GM12891 (cell line): ENCODE measurements at regions not wholly inside any gene's neighbourhood (a gene's known extent, or its start where the extent isn't known, plus 50 kb on each side); places are given as distances from the start of the nearest gene placed in this dataset.

Source experiments
- DNase-seq: peaks from one replicate; pipeline ENCODE4 v3.0.0; 2011; ENCODE audit warnings: low spot score; ENCODE audit not compliant: insufficient read length
- FAIRE-seq: peaks from 2 replicates; lab custom pipeline; 2011; peaks lifted over from hg19 to GRCh38; lab: Jason Lieb, UNC
- PAX5 ChIP-seq: IDR thresholded peaks from 2 replicates; pipeline ENCODE4 v1.6.1; 2011; ENCODE audit warnings: low read length, moderate library complexity, mild to moderate bottlenecking; ENCODE audit not compliant: insufficient read depth, severe bottlenecking
- POLR2A ChIP-seq: IDR thresholded peaks from 2 replicates; pipeline ENCODE4 v1.6.1; 2011; ENCODE audit warnings: low read depth, low read length, control low read depth
- POLR2AphosphoS5 ChIP-seq: IDR thresholded peaks from 2 replicates; pipeline ENCODE4 v1.6.1; 2011; ENCODE audit warnings: low read depth, low read length, control low read depth
- POU2F2 ChIP-seq: IDR thresholded peaks from 2 replicates; pipeline ENCODE4 v1.6.1; 2011; ENCODE audit warnings: low read depth, mild to moderate bottlenecking, control low read depth, low read length, moderate library complexity
- SPI1 ChIP-seq: IDR thresholded peaks from 2 replicates; pipeline ENCODE4 v1.6.1; 2011; ENCODE audit warnings: low read depth, low read length, control low read depth
- TAF1 ChIP-seq: IDR thresholded peaks from 2 replicates; pipeline ENCODE4 v1.6.1; 2011; ENCODE audit warnings: low read depth, low read length, control low read depth

DNA sequence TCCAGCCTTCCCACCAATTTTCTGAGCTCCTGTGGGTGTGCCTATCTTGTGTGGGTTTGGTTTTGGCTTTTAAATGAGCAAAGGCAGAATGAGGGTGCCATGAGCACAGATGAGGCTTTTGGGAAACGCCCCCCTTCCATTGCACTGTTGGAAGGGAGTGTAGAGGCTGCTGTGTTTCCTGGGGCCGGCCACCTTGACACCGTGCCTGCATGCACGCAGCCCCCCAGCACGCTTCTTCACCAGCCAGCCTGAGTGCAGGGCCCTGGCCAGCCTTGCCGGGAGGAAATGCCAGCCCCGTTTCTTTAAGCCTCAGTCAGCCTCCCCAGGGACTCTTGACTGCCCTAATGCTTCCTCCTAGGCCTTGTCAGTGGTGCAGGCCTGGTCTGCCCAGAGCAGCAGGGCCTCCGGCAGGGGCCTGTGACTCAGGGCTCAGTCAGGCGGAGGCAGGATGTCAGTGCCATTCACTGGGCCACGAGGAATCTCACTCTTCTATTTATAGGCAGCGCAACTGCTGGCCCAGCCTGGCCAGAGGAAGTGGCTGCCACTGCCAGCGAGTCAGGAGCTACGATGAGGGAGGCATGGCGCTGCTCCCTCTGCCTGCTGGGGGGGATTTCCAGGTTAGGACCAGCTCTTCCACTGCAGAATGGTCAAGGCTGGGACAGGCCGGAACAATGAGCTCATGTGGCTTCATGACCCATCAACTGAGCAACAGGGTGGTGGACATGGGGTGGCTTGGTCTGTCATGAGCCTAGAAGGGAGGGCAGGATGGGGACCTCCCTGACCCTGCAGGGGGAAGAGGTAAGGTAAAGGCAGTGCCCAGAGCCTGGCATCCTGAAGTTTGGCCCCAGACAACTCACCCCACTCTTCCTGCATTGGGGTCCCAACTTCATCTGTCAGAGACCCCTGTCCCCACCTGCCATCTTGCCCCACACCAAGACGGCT lies 205.2 kb downstream of the RAB11FIP4 start:
- FAIRE-seq = peak; percentile 77
- peak; percentile 50 for DNase-seq
- no peak for TF ChIP-seq POU2F2
- no peak for TF ChIP-seq POLR2AphosphoS5
- no peak for TF ChIP-seq SPI1
- TF ChIP-seq POLR2A = no peak
- no peak for TF ChIP-seq PAX5
- TF ChIP-seq TAF1 = no peak

DNA sequence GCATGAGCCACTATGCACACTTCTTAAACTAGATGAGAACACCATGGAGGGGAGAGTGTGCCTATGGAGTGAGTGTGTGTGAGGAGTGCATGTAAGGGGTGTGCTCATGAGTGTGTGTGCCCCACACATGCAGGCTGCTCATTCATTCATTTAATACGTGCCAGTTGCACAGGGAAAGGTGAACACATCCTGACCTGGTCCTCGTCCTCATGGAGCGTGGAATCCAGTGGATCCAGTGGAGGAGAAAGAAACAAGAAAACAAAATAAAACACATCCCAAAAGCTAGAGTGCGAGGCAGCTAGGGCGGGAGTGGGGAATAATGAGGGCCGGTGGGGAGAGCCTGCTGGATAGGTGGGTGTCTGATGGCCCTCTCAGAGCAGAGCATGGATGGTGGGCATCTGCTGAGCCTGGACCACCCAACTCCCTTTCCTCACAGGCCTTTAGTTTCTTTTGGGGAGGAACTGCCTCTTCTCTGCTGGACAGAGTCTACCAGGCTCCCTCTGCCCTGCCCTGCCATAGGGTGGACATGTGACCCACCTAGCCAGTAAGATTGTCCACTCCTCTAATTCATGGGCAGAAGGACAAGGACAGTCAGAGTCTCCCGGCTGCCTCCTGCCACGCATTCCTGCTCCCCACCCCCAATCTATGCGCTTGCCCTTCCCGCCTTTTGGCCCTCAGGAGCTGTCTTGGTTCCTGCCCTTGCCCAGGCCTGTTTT lies 204.3 kb downstream of the RAB11FIP4 start:
- DNase-seq (no peak), FAIRE-seq (no peak)

DNA sequence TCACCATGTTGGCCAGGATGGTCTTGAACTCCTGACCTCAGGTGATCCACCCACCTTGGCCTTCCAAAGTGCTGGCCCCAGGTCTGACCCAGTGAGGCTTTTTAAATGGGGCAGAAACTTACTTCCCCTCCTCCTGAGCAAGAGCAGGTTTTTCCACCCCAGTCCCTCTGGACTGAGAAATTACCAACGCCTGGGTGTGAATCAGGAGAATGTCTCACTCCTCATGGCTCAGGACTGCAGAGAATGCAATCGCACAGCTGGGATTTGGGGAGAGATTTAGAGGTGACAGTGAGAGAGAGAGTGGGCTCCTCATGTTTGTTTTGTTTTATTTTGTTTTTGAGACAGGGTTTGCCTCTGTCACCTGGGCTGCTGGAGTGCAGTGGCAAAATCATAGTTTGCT lies 203.6 kb downstream of the RAB11FIP4 start:
- DNase-seq (no peak), FAIRE-seq (no peak)
- no peak for TF ChIP-seq POU2F2
- TF ChIP-seq POLR2AphosphoS5 = no peak
- TF ChIP-seq PAX5 = no peak
- TF ChIP-seq TAF1 = no peak
- TF ChIP-seq SPI1 = no peak
- no peak for TF ChIP-seq POLR2A

More for the DNA sequence above, 204.3 kb downstream of the RAB11FIP4 start:
- TF ChIP-seq POLR2AphosphoS5 (no peak), SPI1 (no peak), POU2F2 (no peak), TAF1 (no peak), PAX5 (no peak), POLR2A (no peak)

DNA sequence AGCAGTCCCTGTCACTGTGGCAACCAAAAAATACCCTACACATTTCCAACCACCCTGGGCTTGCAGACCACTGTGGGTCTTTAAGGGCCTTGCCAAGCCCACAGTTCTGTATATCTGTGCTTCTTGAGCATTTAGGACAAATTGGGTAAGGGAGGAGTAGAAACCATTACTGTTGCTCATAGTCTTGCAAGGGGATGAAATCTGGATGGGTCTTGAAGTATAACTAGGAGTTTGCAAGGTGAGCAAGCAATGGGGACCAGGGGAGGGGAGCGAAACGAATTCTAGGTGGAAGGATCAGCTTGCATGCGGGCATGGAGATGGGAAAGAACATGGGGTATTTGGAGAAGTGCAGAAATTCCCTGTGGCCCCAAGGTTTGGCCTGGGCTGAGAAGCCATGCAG lies 202.9 kb downstream of the RAB11FIP4 start:
- no peak for FAIRE-seq
- DNase-seq = no peak
- TF ChIP-seq SPI1 (no peak), POLR2A (no peak), PAX5 (no peak), POLR2AphosphoS5 (no peak), POU2F2 (no peak), TAF1 (no peak)

DNA sequence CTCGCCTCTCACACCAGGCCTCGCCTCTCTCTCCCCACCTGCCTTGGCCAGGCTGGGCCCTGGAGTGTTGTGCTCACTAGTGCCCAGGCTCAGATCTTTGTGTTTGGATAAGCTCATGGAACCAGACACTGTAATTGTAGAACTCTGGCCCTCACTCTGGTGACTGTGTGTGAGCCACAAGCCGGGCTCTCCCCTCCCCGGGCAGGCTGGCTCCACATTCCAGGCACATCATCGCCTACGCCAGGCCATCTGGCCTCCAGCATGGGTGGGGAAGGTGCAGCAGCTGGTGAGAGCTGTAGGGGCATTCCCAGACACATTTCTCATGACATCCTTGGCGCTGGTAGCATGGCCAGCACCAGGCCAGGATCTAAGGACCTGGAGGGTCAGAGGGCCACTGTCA lies 202.3 kb downstream of the RAB11FIP4 start:
- DNase-seq (no peak), FAIRE-seq (no peak)
- TF ChIP-seq POLR2A (no peak), PAX5 (no peak), POU2F2 (no peak), POLR2AphosphoS5 (no peak)

DNA sequence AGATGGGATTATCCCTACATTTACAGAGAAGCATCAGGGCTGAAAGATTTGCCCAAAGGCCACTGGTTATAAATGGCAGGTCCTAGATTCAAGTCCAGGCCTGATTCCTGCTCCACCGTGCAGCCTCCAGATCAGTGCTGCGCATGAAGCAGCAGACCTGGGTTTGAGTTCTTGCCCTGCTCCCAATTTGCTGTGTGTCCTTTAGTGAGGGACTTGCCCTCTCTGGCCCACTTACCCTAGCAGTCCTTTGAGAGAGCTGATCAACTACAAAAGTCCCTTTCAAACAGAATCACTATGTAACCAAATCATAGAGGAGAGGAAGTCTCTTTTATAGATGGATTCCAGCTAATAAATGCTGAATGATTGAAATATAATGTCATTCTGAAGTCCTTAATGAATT lies 200.4 kb downstream of the RAB11FIP4 start:
- DNase-seq = no peak
- no peak for FAIRE-seq
- TF ChIP-seq TAF1 (no peak), POLR2A (no peak), PAX5 (no peak), SPI1 (no peak), POU2F2 (no peak), POLR2AphosphoS5 (no peak)

DNA sequence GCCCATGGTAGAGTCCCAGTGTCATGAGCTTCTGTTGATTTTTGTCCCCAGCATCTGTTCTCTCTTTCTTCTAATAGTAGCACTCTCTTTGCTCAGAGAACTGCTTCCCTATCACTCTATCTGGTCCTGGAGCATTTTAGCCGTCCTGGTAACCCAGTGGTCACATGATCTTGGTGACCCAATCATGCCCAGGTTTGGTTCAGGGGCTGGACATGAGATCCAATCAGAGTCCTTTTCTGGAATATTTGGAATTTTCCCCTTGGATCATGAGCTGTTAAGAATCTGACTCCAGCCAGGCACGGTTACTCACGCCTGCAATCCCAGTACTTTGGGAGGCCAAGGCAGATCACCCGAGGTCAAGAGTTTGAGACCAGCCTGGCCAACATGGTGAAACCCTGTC lies 197.0 kb downstream of the RAB11FIP4 start:
- FAIRE-seq (no peak), DNase-seq (no peak)
- no peak for TF ChIP-seq POLR2AphosphoS5
- TF ChIP-seq POLR2A = no peak

DNA sequence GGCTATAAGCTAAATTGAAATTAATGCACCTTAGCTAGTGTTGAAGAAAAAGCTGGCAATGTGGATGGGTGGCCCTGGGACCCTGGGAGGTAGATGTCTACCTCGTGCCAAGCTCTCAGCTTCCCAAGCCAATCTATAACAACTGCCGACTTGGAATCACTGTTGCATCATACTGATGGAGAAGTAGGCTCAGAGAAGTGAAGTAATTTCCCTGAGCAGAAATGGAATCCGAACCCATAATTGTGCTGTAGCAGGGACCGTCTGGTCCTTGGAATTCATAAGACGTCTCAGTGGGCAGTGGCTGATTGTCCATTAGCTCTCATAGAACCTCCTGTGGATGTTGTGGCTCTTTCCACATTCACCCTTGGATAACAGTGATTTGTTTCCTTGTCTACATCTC lies 196.6 kb downstream of the RAB11FIP4 start:
- FAIRE-seq (no peak), DNase-seq (no peak)
- TF ChIP-seq SPI1 (no peak), PAX5 (no peak), POLR2A (no peak), POU2F2 (no peak), POLR2AphosphoS5 (no peak), TAF1 (no peak)
